ENCODE measurements at regions not wholly inside any gene's neighbourhood (a gene's known extent, or its start where the extent isn't known, plus 50 kb on each side); places are given as distances from the start of the nearest gene placed in this dataset.

DNA sequence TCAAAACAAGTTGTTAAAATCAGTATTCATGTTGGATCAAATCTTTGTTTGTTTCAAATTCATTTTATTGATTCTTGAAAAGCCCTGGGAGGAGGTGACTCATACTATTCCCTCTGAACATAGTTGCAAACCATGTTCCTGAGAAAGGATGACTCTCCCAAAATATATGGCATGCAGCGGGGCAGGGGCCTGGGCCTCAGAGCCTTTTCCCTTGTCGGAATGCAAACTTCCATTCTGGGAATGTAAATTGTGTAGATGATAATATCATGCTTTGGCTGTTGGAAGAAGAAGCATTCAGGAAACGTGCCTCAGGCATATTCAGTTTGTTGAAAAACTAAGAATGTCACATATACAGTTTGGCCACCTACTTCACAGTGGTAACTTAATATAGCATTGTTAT lies 242.0 kb downstream of the AUH start:
- Histone ChIP-seq H3K4me1 (ENCODE audit: control insufficient read depth, extremely low read depth, insufficient read depth, low read length) (peaks cover 2% of the 10 kb centered on the region), H3K9ac (replicated peaks; ENCODE audit: extremely low read depth, insufficient read depth, low read length) (no peak overlapping the region), H3K27ac (ENCODE audit: insufficient read depth, low read depth, low read length) (no peak overlapping the region), H3K27me3 (ENCODE audit: control insufficient read depth in 2 of 2, insufficient read depth in 2 of 2, low read length in 2 of 2) (peaks cover 2 to 5% of the 10 kb centered on the region in 2 experiments), H4K20me1 (replicated peaks; ENCODE audit: control insufficient read depth, extremely low read depth, insufficient read depth, low read length) (no peaks in the 10 kb centered on the region), H3K4me2 (ENCODE audit: insufficient read depth, low read length) (no peak overlapping the region), H3K79me2 (ENCODE audit: control insufficient read depth, insufficient read depth, low read length) (no peaks in the 10 kb centered on the region), H3K9me1 (replicated peaks; ENCODE audit: control insufficient read depth, extremely low read depth, insufficient read depth, low read length) (no peaks in the 10 kb centered on the region), H3K9me3 (replicated peaks; ENCODE audit: control insufficient read depth, insufficient read depth, low read length) (no peaks in the 10 kb centered on the region), H3K4me3 (replicated peaks in 1 of 3; ENCODE audit: insufficient read depth in 1 of 3, low read depth in 1 of 3, low read length in 3 of 3) (no peak overlapping the region), H3K36me3 (ENCODE audit: control insufficient read depth in 2 of 2, extremely low read depth in 1 of 2, insufficient read depth in 2 of 2, low read length in 2 of 2) (no peaks in the 10 kb centered on the region), H2AFZ (ENCODE audit: low read depth, low read length) (no peak overlapping the region)
- no peak for TF ChIP-seq FOS (IDR thresholded peaks at IDR 0.05; ENCODE audit: borderline replicate concordance, insufficient read depth, low read length)
- TF ChIP-seq GATA2 (IDR thresholded peaks at IDR 0.05; ENCODE audit: insufficient read depth, insufficient read length, low read depth, low read length) = no peak
- ChIA-PET CTCF (interaction anchor here (0.9 kb wide), 1 partner anchor 12 kb away, joined by 3 read pairs; no protein-coding TSS in a partner anchor), POLR2A (no interaction called here)
- DNase-seq (ENCODE audit: low read depth, low spot score) (no peak), FAIRE-seq (no peak)
- dilution Hi-C loops (cut with MboI; ENCODE audit: extremely low pct_ligation_motif_present, low sequenced_read_pairs) (no loop called here), intact Hi-C loops (cut with micrococcal nuclease) (loop anchor here (5.0 kb wide), 1 partner anchor 57 kb away; no protein-coding TSS in a partner anchor)
- no TSS peak for BruUV-seq (replicated peaks)

DNA sequence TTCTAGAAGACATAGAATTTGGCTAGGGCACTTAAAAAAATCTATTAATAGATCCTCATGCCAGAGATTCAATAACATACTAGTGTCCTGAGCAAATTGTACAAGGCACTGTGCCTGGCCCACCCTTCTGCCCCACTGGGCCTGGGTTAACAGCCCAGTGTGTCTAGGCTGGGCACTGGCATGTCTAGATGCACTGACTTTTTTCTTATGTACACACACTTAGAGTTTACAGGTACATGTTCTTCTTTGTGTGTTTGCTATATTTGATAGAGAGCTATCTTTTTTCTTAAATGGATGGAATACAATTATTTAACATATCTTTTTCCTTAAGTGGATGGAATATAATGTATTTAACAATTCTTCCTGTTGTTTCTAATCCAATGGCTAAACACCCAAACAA lies 241.5 kb downstream of the AUH start:
- Histone ChIP-seq H3K36me3 (ENCODE audit: control insufficient read depth in 2 of 2, extremely low read depth in 1 of 2, insufficient read depth in 2 of 2, low read length in 2 of 2) (no peaks in the 10 kb centered on the region), H3K9me3 (replicated peaks; ENCODE audit: control insufficient read depth, insufficient read depth, low read length) (no peaks in the 10 kb centered on the region), H3K9ac (replicated peaks; ENCODE audit: extremely low read depth, insufficient read depth, low read length) (no peak overlapping the region), H3K9me1 (replicated peaks; ENCODE audit: control insufficient read depth, extremely low read depth, insufficient read depth, low read length) (no peaks in the 10 kb centered on the region), H4K20me1 (replicated peaks; ENCODE audit: control insufficient read depth, extremely low read depth, insufficient read depth, low read length) (no peaks in the 10 kb centered on the region), H3K4me2 (ENCODE audit: insufficient read depth, low read length) (no peak overlapping the region), H3K4me1 (ENCODE audit: control insufficient read depth, extremely low read depth, insufficient read depth, low read length) (peaks cover 2% of the 10 kb centered on the region), H3K27me3 (ENCODE audit: control insufficient read depth in 2 of 2, insufficient read depth in 2 of 2, low read length in 2 of 2) (peaks cover 2 to 5% of the 10 kb centered on the region in 2 experiments), H3K4me3 (replicated peaks in 1 of 3; ENCODE audit: insufficient read depth in 1 of 3, low read depth in 1 of 3, low read length in 3 of 3) (no peak overlapping the region), H2AFZ (ENCODE audit: low read depth, low read length) (no peak overlapping the region), H3K27ac (ENCODE audit: insufficient read depth, low read depth, low read length) (no peak overlapping the region), H3K79me2 (ENCODE audit: control insufficient read depth, insufficient read depth, low read length) (no peaks in the 10 kb centered on the region)
- intact Hi-C loops (cut with micrococcal nuclease) = no loop called here
- FAIRE-seq = no peak
- DNase-seq (ENCODE audit: low read depth, low spot score) = no peak
- dilution Hi-C loops (cut with MboI; ENCODE audit: extremely low pct_ligation_motif_present, low sequenced_read_pairs) = no loop called here
- ChIA-PET POLR2A (no interaction called here), CTCF (interaction anchor here (0.8 to 0.9 kb wide), 2 partner anchors 11 to 21 kb away, joined by 3 read pairs; no protein-coding TSS in a partner anchor)
- BruUV-seq (replicated peaks) = no TSS peak
- TF ChIP-seq, protein P1, sequence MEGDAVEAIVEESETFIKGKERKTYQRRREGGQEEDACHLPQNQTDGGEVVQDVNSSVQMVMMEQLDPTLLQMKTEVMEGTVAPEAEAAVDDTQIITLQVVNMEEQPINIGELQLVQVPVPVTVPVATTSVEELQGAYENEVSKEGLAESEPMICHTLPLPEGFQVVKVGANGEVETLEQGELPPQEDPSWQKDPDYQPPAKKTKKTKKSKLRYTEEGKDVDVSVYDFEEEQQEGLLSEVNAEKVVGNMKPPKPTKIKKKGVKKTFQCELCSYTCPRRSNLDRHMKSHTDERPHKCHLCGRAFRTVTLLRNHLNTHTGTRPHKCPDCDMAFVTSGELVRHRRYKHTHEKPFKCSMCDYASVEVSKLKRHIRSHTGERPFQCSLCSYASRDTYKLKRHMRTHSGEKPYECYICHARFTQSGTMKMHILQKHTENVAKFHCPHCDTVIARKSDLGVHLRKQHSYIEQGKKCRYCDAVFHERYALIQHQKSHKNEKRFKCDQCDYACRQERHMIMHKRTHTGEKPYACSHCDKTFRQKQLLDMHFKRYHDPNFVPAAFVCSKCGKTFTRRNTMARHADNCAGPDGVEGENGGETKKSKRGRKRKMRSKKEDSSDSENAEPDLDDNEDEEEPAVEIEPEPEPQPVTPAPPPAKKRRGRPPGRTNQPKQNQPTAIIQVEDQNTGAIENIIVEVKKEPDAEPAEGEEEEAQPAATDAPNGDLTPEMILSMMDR (IDR thresholded peaks at IDR 0.05; ENCODE audit: extremely low read depth in 1 of 2, insufficient read depth in 1 of 2, low read depth in 1 of 2, low read length in 2 of 2) = no peak
- TF ChIP-seq, protein P2, sequence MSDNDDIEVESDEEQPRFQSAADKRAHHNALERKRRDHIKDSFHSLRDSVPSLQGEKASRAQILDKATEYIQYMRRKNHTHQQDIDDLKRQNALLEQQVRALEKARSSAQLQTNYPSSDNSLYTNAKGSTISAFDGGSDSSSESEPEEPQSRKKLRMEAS (IDR thresholded peaks at IDR 0.05; ENCODE audit: insufficient read depth, insufficient read length) = no peak
- TF ChIP-seq EZH2 (IDR thresholded peaks at IDR 0.05; ENCODE audit: borderline replicate concordance, low read depth, low read length, severe bottlenecking) (no peak), POLR2A (IDR thresholded peaks at IDR 0.05; ENCODE audit: low read depth, low read length) (no peak), JUN (IDR thresholded peaks at IDR 0.05; ENCODE audit: borderline replicate concordance, insufficient read depth, insufficient read length, low read depth) (no peak), GATA2 (IDR thresholded peaks at IDR 0.05; ENCODE audit: insufficient read depth, insufficient read length, low read depth, low read length) (no peak), POLR2AphosphoS5 (IDR thresholded peaks at IDR 0.05; ENCODE audit: insufficient read depth, low read depth, low read length) (no peak), FOS (IDR thresholded peaks at IDR 0.05; ENCODE audit: borderline replicate concordance, insufficient read depth, low read length) (no peak), MYC (IDR thresholded peaks at IDR 0.05; ENCODE audit: low read depth, low read length) (no peak)
